HG03108 (cell line): ENCODE measurements at regions not wholly inside any gene's neighbourhood (a gene's known extent, or its start where the extent isn't known, plus 50 kb on each side); places are given as distances from the start of the nearest gene placed in this dataset.

Experiments used
- ATAC-seq: cut with Tn5 transposase; IDR thresholded peaks from one replicate; pipeline ENCODE4 v1.9.1; 2021; ENCODE audit warnings: moderate library complexity; ENCODE audit not compliant: unreplicated experiment

DNA sequence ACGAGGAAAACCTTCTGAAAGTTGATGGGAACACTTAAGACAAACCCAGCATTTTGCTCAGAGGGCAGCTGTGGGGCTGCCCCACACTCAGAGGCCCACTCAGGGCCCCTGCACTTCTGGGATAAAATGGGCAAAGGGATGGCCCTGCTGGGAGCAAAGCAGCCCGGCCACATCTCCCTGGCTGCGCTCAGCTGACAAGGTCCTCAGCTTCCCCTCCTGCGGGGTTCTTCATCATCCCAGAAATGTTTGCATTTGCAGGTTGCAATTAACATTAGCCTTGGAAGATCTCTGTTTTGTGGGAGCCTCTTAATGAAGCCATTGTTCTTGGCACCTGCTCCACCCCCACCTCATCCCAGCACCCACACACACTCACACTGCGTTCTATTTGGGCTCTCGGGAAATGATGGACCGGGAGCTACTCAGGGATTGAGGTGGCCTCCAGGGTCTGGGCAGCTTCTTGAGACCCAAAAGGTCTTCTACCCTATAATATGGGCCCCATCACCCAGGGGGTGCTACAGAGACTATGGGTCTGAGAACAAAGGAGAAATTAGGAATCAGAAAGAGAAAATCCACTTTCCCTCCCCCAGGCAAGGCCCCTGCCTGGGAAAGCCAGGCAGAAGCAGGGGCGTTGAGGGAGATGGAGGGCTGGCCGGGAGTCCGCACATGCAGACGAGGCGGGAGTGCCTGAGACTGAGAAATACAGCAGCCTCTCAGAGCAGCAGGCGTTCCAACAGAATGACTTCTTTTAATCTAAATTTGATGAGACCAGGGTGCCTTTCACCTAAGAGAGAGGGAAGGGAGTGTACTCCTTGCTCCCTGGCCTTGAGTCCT lies 53.7 kb upstream of the RPL38 start:
- ATAC-seq, result no peak

DNA sequence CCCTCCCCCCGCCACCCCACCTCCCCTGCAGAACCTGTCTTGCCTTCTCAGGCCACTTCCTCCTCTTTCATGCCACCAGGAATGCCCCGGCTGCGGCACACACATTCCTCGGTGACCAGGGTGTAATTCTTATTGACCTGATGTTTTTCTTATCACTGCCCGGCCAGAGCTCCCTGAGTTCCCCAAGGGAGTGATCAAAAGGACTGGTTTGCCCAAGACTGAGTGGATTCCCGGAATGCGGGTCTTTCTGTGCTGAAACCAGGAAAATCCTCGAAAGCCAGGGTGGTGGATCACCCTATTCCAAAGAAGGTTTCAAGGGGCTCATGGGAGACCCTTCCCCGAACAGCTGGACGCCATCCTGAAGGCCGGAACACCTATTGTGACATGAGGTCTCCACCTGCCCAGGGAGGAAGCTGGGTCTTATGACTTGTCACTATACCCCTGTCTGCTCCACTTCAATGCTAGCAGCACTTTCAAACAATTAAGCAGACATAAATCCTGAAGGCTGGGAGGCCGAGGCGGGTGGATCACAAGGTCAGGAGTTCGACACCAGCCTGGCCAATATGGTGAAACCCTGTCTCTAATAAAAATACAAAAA lies 53.0 kb upstream of the RPL38 start:
- no peak for ATAC-seq

DNA sequence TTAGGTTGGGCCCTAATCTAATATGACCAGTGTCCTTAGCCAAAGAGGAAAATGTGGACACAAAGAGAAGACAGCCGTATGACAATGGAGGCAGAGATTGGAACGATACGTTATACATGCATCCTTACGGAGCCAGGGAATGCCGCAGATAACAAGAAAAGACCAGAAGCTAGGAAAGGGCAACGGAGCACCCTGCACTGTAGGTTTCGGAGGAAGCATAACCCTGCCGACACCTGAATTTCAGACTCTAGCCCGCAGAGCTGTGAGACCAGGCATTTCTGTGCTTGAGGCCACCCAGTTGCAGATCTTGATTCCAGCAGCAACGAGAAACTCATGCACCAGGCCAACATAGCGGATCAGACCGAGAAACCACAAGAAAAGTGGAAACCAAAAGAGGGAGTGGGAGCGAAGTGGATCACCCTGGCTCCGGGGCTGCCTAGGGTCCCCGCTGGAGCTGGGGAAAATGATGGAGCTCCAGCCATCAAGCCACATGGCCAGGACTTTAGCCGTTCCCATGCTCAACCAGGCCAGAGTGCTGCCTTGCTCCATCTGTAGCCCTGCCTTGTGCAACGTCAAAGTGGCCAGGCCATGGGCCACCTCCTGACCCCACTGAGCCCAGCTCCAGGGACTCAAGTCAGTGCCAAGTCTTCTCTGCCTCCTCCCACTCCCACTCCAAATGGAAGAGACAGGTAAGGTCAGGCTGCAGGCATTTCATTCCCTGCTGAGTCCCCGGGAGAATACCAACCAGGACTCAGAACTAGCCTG lies 51.7 kb upstream of the RPL38 start:
- no peak for ATAC-seq

DNA sequence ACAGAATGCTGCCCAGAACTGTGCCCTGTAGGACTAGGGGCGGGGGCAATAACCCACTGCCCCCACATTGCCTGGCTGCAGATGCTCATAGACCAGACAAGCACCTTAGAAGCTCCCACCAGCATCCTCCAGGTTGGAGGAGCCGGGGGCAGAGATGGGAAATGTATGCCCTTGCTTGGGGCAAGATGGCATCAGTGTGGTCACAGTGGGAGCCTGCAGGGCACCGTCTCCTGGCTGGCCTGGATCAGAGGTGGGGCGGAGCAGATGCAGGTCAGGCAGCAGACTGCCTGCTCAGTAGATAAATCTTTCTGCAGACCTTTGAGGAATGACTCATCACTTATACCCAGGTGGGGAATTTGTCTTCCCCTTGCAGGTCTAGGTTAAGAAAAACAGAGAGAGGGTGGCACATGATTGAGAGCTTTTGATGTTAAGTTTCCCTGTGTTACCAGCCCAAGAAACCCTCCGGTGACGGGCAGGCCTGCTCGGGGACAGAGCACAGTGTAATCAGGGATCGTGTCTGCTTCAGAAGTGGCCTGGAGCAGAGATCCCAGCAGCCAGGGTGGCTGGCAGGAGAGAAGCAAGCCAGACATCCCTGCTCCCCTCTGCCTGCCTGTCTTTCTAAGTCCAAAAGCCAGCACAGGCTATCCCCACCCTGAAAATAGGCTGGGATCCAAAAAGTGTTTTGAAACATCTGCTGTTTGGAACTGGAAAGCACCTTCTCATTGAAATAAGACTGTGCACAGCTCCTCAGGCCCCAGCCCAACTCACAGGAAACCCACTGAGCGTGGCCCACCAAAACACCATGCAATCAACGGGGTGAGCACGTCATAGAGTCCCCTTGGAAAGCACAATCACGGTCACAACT lies 50.7 kb upstream of the RPL38 start:
- ATAC-seq, result no peak

DNA sequence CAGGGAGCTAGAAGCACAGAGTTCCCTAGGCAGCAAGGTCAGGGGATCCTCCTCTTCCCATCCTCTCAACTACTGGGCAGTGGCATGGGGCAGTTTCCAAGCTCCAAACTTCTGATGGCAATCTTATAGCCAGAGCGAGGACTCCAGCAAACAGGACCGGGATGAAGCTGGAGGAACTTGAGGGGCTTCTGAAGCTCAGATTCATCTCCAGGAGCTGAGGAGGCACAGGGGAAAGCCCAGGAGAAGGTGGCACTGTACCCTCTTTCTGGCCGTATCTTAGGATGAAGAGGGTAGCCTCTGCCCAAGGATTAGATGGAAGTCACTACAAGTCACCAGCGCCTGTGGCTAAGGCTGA lies 50.0 kb upstream of the RPL38 start:
- ATAC-seq, result no peak
